ENCODE measurements at regions not wholly inside any gene's neighbourhood (a gene's known extent, or its start where the extent isn't known, plus 50 kb on each side); places are given as distances from the start of the nearest gene placed in this dataset.

GRCh38 chr13:70338609-70339008 lies 230.4 kb upstream of the KLHL1 start:
- TF ChIP-seq CTCF (IDR thresholded peaks at IDR 0.05; ENCODE audit: poor library complexity, severe bottlenecking) (no peak), EZH2 (IDR thresholded peaks at IDR 0.05; ENCODE audit: borderline replicate concordance, insufficient read depth, low read length, poor library complexity, severe bottlenecking) (no peak), POLR2AphosphoS5 (IDR thresholded peaks at IDR 0.05) (peak; percentile 66), REST (IDR thresholded peaks at IDR 0.05; ENCODE audit: borderline replicate concordance) (no peak), EP300 (conservative IDR thresholded peaks at IDR 0.05; ENCODE audit: poor library complexity, severe bottlenecking) (peak; percentile 92), MXI1 (conservative IDR thresholded peaks at IDR 0.05; ENCODE audit: poor library complexity, severe bottlenecking) (no peak), SMC3 (conservative IDR thresholded peaks at IDR 0.05; ENCODE audit: poor library complexity) (no peak)

All from neural cell (in vitro differentiated cells).